ENCODE measurements at regions not wholly inside any gene's neighbourhood (a gene's known extent, or its start where the extent isn't known, plus 50 kb on each side); places are given as distances from the start of the nearest gene placed in this dataset.

DNA sequence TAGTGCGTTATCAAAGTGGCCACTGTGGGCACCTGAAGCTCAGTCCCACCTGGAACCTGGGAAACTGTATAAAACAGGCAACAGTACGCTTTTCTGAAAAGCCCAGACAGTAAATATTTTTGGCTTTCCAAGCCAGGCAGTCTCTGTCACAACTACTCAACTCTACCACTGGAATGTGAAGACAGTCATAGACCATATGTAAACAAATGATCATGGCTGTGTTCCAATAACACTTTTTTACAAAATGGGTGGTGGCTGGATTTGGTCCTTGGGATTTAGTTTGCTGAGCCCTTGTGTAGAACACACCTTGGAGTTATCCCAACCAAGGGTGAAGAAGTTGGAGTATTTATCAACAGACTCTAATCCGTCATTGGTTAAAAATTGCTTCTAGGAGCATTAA is 259.9 kb downstream of the SKIDA1 start:
- no peaks in the 10 kb centered on the region for H4K20me1 ChIP-seq (ENCODE audit: control insufficient read depth, insufficient read depth)
- H3K36me3 ChIP-seq (ENCODE audit: control insufficient read depth in 2 of 2, insufficient read depth in 2 of 2, low read length in 1 of 2), result no peaks in the 10 kb centered on the region
- no peak overlapping the region for H3K9ac ChIP-seq (ENCODE audit: control insufficient read depth, insufficient read depth, low read length)
- DNase-seq (ENCODE audit: low read depth, low spot score) (no peak), ATAC-seq (no peak), FAIRE-seq (no peak)
- in situ Hi-C loops (cut with MboI), result loop anchor here (25.0 kb wide), 1 partner anchor 403 kb away; no protein-coding TSS in a partner anchor
- H3K4me2 ChIP-seq (ENCODE audit: control insufficient read depth, insufficient read depth), result no peak overlapping the region
- TF ChIP-seq TAF1 (IDR thresholded peaks at IDR 0.05; ENCODE audit: borderline replicate concordance, low read depth, low read length) (no peak), TCF7 (IDR thresholded peaks at IDR 0.05; ENCODE audit: borderline replicate concordance) (no peak), SMAD5 (IDR thresholded peaks at IDR 0.05; ENCODE audit: low read depth) (no peak), RELA (IDR thresholded peaks at IDR 0.05; ENCODE audit: borderline replicate concordance, partially characterized antibody) (no peak), SMC3 (IDR thresholded peaks at IDR 0.05; ENCODE audit: borderline replicate concordance, low read length) (no peak), KAT2A (conservative IDR thresholded peaks at IDR 0.05; ENCODE audit: control insufficient read depth, low read depth, low read length) (no peak), PAX8 (IDR thresholded peaks at IDR 0.05) (no peak), CBX5 (IDR thresholded peaks at IDR 0.05; ENCODE audit: low read depth) (no peak), RCOR1 (conservative IDR thresholded peaks at IDR 0.05; ENCODE audit: low read depth, low read length) (no peak), CBFB (IDR thresholded peaks at IDR 0.05; ENCODE audit: low read depth) (no peak), SUPT20H (IDR thresholded peaks at IDR 0.05; ENCODE audit: borderline replicate concordance, control insufficient read depth, low read depth, low read length) (no peak)
- TF ChIP-seq, protein P1, sequence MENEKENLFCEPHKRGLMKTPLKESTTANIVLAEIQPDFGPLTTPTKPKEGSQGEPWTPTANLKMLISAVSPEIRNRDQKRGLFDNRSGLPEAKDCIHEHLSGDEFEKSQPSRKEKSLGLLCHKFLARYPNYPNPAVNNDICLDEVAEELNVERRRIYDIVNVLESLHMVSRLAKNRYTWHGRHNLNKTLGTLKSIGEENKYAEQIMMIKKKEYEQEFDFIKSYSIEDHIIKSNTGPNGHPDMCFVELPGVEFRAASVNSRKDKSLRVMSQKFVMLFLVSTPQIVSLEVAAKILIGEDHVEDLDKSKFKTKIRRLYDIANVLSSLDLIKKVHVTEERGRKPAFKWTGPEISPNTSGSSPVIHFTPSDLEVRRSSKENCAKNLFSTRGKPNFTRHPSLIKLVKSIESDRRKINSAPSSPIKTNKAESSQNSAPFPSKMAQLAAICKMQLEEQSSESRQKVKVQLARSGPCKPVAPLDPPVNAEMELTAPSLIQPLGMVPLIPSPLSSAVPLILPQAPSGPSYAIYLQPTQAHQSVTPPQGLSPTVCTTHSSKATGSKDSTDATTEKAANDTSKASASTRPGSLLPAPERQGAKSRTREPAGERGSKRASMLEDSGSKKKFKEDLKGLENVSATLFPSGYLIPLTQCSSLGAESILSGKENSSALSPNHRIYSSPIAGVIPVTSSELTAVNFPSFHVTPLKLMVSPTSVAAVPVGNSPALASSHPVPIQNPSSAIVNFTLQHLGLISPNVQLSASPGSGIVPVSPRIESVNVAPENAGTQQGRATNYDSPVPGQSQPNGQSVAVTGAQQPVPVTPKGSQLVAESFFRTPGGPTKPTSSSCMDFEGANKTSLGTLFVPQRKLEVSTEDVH (IDR thresholded peaks at IDR 0.05; ENCODE audit: low read depth, partially characterized antibody), result no peak
- TF ChIP-seq, protein P2, sequence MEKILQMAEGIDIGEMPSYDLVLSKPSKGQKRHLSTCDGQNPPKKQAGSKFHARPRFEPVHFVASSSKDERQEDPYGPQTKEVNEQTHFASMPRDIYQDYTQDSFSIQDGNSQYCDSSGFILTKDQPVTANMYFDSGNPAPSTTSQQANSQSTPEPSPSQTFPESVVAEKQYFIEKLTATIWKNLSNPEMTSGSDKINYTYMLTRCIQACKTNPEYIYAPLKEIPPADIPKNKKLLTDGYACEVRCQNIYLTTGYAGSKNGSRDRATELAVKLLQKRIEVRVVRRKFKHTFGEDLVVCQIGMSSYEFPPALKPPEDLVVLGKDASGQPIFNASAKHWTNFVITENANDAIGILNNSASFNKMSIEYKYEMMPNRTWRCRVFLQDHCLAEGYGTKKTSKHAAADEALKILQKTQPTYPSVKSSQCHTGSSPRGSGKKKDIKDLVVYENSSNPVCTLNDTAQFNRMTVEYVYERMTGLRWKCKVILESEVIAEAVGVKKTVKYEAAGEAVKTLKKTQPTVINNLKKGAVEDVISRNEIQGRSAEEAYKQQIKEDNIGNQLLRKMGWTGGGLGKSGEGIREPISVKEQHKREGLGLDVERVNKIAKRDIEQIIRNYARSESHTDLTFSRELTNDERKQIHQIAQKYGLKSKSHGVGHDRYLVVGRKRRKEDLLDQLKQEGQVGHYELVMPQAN (conservative IDR thresholded peaks at IDR 0.05), result no peak
- TF ChIP-seq, protein P3, sequence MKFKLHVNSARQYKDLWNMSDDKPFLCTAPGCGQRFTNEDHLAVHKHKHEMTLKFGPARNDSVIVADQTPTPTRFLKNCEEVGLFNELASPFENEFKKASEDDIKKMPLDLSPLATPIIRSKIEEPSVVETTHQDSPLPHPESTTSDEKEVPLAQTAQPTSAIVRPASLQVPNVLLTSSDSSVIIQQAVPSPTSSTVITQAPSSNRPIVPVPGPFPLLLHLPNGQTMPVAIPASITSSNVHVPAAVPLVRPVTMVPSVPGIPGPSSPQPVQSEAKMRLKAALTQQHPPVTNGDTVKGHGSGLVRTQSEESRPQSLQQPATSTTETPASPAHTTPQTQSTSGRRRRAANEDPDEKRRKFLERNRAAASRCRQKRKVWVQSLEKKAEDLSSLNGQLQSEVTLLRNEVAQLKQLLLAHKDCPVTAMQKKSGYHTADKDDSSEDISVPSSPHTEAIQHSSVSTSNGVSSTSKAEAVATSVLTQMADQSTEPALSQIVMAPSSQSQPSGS (IDR thresholded peaks at IDR 0.05; ENCODE audit: low read length), result no peak
- H3K27me3 ChIP-seq (replicated peaks in 1 of 2; ENCODE audit: control insufficient read depth in 2 of 2, insufficient read depth in 2 of 2, low read length in 1 of 2), result no peaks in the 10 kb centered on the region
- H2AFZ ChIP-seq (ENCODE audit: control insufficient read depth, low read depth, low read length), result no peak overlapping the region
- 2% methylated on average over 3 of the region's 3 CpGs for WGBS (ENCODE audit: insufficient coverage, insufficient replicate concordance, low lambda C conversion rate, missing lambda C conversion rate)
- no peaks in the 10 kb centered on the region for H3K79me2 ChIP-seq (ENCODE audit: control insufficient read depth, insufficient read depth, low read length)
- ChIA-PET RAD21 (ENCODE audit: unreplicated experiment) (no interaction called here), POLR2A (no interaction called here), SMC1A (ENCODE audit: uncharacterized antibody, unreplicated experiment) (no interaction called here), CTCF (no interaction called here)
- BruUV-seq (replicated peaks), result no TSS peak
- intact Hi-C loops (cut with micrococcal nuclease; ENCODE audit: unreplicated experiment), result no loop called here
- H3K9me3 ChIP-seq (replicated peaks; ENCODE audit: control insufficient read depth, insufficient read depth, low read length), result no peaks in the 10 kb centered on the region
- H3K27ac ChIP-seq (ENCODE audit: control insufficient read depth, insufficient read depth), result no peak overlapping the region
- H3K4me1 ChIP-seq (ENCODE audit: control insufficient read depth, insufficient read depth, low read length), result no peaks in the 10 kb centered on the region
- H3K4me3 ChIP-seq, result no peak overlapping the region
